SW 1271 (cell line): ENCODE measurements at regions not wholly inside any gene's neighbourhood (a gene's known extent, or its start where the extent isn't known, plus 50 kb on each side); places are given as distances from the start of the nearest gene placed in this dataset.

ENCODE experiments used
- DNase-seq, 2 experiments: peaks; one replicate each; lab custom pipeline; 2025; lab: John Stamatoyannopoulos, UW

DNA sequence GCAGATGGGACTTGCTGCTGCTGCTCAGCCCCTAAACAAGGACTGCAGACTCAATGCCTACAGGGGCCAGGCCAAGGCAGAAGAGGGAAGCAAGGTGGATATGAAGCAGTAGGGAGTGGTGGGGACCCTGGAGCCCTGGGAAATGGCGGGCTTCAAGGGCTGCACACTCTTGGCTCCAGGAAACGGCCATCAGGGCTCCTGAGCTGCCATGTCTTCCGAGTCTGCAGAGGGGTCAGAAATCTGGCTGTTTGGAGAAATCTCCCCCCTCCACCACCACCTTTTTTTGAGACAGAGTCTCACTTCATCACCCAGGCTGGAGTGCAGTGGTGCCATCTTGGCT lies 169.1 kb downstream of the KATNIP start:
- no peak for DNase-seq

DNA sequence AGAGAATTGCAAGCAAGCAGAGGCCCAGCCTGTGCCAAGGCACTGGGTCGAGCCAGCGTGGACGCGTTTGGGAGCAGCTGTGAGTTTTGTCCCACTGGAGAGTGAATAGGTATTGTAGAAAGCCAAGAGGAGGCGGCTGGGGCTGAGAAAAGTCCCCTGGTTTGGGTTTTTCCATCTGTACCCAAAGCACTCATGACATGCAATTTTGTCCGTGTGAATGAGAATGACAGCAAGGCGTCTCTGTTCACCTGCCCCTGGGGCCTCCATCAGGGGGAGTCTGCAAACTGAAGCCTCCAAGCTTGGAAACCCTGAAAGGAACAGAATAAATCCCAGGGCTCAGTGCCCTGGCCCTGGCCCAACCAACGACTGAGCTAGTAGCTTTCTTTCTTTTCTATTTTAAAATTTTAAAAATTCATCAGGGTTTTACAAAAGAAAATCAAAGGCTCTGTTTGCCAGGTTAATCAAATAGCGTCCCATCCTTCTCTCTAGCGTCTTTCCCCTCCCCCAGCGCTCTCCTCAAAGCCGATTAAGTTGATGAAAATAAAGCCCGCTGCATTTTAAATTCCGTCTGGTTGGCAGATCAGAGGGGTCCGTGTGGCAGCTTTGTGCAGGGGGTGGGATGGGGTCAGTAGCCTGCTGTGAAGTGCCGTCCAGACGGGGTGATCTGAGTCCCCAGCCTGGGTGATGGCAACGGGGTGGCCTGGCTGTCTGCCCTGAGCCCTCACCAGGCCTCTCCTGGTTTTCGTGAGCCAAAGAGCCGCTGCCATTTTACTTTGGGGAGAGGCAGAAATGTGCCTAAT lies 171.0 kb downstream of the KATNIP start:
- no peak for DNase-seq

DNA sequence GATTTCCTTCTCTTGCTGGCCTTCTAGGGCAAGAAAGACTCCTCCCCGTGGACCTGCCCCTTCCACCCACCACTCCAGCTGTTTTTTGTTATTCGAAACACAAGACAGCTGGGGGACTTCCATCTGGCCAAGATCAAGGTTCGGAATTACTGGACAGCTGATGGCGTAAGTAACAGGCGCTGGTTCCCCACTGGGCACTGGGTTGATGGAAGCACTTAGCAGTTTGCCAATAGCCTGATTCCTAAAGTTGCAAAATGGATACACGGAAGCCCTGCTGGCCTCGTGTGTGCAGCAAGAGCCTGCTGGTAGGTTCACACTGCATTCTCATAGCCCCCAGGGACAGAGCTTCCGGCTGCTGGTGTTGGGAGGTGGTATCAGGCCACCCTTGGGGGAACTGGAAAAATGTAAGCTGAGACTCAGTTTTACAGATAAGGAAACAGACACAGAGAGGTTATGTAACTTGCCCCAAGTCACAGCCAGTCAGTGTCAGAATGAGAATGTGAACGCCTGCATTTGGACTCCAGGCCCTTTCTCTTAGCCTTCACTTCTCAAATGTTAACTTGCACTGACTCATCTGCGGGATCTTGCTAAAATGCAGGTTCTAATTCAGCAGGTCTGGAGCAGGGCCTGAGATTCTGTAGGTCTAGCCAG lies 171.7 kb downstream of the KATNIP start:
- DNase-seq = no peak

DNA sequence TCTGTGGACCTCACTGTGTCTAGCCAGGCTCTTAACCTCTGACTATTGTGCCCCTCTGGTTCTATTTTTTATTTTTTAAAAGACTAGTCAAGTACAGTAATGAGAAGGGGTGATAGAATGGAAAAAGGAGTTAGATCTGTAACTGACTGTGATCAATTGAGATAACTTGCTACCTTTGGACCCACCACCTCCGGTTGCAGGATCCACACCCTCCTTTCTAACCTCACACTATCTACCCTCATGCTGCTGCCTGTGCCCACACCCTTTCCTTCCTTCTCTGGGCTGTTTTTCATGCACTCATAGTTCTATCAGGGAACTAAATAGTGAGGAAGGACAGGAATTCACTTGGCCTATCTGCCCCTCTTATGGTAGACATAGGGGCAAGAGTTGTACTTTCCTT lies 172.3 kb downstream of the KATNIP start:
- no peak for DNase-seq

DNA sequence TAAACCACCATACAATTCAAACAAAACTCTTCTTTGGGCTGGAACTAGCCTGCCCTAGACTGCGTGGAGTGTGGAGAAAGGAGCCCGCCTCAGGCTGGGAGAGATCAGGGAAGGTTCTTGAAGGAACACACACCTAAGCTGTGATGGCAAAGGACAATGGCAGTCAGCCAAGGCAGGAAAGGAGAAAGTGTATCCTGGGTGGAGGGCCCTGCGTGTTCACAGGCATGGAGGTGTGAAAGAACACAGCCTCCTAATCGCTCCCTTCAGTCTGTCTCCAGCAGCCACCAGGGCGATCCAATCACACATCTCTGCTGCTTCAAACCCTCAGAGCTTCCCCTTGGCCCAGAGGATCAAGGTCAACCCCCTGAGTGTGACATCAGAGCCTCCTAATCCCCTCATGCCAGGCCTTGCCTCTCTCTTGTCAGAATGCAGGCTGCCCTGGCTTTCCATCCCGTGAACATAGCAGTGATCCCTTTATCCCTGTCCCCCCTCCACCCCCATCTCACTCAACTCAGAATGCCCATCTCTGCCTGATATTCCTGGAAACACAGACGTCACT lies 173.0 kb downstream of the KATNIP start:
- no peak for DNase-seq

DNA sequence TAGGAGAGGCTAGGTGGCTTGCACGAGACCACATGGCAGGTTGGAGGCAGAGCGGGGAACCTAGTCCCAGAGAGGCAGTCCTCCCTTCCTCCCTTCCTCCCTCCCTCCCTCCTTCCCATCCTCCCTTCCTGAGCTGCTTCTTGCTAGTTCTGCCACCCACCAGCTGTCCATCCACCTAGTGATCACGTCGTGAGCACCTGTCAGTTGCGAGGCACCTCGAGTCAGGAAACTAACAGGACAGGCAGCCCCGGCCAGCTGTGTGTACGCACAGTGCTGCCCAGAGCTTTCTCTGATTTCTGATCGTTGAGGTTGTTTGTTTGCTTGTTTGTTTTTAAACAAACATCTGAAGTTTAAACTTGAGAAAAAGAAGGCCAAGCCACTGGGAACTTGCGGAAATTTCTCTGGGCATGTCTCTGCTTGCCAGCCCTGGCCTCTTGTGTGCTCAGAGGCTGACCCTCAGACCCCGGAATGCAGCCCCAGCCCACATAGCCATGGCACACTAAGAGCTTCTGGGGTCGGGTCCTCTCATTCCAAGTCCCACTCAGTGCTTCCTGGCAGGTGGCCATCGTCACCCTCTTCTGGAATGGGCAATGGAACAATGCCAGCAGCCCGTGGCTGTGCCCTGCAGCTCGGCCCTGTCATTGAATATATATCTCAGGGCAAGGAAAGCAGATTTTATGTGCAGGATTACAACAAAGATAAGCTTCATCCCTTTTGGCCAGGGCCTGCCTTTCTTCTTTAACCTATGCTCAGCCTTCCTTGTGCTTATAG lies 174.0 kb downstream of the KATNIP start:
- DNase-seq = no peak

DNA sequence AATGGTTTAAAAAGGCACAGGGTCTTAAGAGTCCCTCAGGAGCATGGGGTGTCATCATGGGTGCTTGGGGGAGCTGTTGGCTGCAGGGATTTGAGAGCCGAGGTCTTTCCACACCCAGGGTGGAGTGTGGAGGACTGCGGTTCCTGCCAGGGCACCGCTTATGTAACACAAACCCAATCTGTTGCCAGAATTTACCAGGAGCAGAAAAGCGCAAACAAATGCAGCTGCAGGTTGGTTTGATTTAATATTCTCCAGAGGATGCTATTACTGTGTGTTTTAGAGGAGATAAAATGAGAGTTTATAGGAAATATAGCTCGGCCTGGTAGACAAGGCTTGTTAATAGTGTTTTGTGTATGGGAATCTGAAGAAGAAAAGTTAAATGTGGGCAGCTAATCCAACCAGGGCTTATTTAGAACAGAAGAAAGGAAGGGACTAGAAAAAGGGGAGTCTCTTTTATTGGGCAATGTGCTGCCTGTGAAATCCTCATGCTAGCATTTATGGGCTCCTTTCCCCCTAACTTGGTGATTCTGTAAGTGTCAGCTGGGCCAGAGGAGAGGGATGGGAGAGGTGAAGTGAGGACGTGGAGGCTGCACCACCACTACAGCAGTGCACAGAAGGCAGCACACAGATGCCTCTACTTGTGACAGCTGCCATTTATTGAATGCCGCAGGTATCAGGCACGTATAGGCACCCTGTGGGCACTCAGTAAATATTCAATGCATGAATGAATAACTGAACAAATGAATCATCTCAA lies 174.7 kb downstream of the KATNIP start:
- no peak for DNase-seq

DNA sequence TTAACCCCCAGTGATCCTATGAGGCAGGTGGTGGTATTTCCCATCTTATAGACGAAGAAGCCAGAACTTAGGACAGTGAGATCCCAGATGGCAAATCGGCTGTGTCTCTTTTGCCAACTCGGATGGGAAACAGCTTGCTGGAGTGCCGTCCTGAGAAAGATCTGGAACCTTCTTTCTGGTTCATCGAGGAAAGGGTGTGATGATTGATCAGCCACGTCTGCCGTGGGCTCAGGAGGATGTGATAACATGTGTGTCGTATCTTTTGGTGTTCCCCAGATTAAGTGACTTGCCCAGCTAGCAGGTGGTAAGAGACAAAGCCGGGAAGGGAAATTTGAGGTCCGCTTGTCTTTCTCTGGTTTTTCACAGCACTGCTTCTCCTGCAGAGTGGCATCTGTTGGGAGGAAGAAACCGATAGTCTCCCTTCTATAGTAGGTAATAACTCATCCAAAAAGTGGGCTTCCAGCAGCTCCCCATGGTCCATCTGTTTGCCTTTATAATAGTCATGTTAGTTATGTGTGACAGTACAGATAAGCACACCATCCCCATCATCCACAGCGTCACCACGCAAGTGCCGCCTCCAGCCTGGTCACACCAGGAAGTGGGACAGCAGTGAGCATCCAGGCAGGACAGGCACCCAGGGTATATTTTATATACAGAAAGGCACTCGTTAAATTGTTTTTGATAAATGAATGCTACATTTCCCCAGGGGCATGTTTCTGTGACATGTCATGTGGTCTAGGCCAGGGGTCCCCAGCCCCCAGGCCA lies 175.5 kb downstream of the KATNIP start:
- DNase-seq = no peak

DNA sequence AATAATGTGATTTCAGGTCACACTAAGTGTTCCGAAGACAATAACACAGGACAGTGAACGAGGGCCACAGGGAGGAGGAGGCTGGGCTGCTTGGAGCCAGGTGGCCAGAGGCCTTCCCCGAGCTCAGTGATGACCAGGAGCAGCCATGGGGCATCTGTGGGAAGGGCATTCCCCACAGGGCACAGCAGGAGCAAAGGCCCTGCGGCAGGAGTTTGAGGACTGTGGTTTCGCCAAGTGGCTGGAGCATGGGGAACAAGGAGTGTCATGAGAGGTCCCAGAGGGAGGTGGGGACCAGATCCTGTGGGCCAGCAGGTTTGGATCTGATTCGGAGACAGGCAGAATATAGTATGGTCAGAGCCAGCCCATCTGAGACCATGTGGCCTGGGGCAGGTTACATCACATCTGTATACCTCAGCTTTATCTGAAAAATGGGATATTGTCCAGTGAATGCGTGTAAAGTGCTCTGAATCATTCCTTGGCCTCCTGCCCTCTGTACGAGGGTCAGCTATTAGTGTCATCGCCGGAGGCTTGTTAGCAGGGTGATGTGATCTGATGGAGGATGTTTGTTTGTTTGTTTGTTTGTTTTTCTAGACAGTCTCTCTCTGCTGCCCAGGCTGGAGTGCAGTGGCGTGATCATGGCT lies 176.8 kb downstream of the KATNIP start:
- no peak for DNase-seq

DNA sequence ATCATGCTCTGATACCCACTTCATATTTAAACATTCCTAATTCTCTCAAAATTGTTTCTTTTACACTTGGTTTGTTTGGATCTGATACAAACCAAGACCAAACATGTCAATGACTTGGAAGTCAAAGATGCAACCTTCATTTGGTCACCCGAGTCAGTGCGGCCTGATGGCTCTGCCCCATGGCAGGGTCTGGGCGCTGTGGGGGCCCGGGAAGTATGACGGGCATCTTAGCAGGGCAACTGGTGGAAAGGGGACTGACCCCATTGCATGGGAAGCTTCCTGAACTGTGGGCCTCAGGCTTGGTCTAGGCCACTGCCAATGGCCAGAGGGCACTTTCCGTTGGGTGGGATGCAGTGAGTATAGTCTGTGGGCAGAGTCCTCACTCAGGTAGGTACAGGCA lies 178.0 kb downstream of the KATNIP start:
- no peak for DNase-seq

DNA sequence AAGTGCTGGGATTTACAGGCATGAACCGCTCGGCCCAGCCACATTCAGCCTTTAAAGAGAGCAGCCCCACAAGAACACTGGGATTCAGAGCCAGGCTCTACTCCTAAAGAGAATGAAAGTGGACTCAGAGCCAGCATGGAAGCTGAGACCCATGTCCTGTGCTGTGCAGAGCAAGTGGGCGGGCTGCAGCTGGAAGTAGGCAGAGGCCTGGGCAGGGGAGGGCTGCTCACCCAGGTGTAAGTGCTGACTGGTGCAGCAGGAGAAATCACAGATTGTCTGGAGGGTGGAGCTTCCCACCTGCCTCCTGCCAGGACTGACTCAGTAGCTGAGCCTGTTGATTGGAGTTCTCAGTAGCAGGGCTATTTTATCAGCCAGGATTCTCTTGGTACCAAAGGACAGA lies 178.7 kb downstream of the KATNIP start:
- DNase-seq = no peak

DNA sequence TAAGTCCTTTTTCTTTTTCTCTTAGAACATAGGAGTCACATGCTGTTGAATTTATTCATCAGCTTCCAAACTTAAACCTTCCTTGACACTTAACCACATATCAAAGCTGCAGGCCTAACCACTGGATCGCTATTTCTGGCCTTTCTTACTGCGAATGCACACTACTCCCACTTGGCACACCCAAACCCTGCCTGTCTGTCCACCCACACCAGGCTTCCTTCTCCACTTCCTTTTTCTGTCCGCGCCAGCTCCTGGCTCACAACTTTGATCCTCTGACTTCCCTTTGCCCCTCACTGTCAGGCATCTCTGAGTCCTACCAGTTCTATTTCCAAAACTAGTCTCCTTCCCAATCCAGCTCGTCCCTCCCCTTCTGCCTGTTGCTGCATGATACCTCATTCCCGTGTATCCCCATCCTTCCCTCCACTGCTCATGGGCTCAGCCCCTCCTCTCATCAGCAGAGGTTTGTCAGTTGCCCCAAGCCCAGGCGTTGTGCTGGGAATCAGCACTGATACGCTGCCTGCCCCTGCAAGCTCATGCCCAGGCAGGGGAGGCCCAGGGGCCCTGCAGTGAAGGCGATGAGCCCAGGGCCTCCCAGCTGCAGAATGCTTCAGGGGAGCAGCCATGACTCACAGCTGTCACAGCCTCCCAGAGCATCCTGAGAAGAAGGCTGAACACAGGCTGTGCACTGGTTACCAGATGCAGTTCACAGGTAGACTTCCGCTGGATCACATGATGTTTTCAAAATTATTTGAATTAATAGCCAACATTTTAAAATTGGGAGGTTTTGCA lies 179.8 kb downstream of the KATNIP start:
- no peak for DNase-seq

DNA sequence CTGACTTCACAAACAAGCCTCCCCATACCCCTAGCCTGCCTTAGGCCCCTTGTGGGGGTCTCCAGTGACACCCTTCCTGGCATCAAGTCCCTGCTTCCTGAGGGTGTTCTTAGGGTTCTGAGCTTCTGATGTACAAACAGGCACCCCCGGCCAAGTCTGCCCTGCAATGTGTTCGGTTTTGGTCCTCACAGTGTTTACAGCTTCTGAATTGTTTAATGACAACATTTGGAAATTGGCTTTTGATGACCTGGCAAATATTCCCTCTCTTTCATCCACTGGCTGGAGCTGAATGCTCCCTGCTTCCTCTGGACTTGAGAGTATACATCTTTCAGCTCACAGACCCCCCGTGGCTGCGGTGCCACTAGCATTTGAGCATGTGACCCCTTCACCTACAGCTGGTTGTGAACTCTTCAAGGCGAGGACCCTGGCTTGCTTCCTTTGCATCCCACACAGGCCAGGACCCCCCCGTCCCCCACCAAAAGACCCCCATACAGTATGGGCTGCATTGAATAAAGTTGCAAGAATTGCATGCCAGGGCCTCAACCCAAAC lies 180.8 kb downstream of the KATNIP start:
- DNase-seq = no peak

DNA sequence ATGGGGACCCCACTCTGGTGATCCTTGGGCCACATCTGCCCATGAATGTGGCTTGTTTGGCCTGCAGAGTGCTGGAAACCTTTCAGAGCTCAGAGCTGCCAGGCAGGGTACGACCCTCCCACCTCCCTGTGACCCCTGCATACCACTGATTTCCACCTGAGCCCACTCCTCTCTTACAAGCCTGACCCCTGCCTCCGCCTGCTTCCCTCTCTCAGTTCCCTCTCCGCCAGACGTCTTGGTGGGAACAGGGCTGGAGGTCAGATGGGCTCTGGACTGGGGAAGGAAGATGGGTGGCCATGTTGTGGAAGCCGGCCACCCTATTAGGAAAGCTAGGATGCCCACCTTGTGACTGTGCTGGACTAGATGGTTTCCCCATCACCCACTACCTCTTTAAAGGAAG lies 185.1 kb downstream of the KATNIP start:
- DNase-seq = no peak

DNA sequence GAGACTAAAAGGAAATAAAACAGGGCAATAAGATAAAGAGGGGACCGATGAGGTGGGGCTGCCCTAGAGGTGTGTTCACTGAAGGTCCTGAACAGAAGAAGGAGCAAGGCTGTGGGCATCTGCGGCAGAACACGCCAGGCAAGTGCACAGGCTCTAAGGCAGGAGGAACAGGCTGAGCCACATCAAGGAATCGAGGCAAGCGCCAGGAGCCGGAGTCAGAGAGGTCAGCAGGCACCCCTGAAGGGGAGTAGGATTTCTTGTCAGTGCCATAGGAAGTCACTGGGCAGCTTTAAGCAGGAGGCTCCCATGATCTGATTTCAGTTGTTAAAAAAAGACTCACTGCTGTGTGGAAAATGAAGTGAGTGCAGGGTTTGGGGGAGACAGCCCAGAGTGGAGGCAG lies 186.5 kb downstream of the KATNIP start:
- no peak for DNase-seq

DNA sequence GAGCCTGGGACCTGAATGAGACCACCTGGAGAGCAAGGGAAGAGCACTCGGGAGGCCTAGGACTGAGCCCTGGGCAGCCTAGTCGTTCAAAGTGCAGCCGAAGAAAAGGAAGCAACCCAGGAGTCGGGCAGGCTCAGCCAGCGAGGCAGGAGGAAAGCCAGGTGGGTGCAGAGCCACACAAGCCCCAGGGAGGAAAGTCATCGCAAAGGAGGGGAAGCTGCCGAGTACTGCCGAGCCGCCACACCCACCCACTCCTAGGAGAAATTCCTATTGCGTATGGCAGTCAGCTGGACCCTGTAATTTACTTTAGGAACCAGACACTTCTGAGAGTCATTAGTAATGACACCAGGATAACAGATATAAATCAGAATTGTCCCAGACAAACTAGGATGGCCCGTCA lies 187.6 kb downstream of the KATNIP start:
- no peak for DNase-seq
